ENCODE measurements at regions not wholly inside any gene's neighbourhood (a gene's known extent, or its start where the extent isn't known, plus 50 kb on each side); places are given as distances from the start of the nearest gene placed in this dataset.
"Not testable (repeated sequence)": the region's sequence is repeated elsewhere in the genome, so short reads cannot be mapped to it uniquely, and the experiment has no call there.

DNA sequence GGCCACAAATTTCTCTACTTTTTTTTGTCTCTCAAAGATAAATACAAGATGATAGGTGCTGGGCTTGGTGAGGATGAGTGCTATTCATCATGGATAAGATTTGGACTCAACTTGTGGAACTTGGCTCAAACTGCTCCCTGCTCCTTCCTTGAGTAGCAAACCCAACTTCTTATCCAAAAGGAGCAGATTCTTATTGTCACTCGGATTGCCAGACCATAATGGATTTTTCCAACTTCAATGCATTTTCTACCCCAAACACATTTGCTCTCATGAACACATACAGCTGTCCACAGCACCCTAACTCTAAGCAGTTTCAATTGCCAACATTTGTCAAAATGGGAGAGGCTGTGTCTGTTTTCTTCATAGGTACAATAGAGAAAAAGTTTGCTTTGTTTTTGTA, 99.5 kb upstream of the APCDD1 start:
- Histone ChIP-seq H3K4me3 (ENCODE audit: insufficient read depth, low read length) (no peak overlapping the region), H2AFZ (ENCODE audit: low read length) (no peak overlapping the region), H3K4me2 (ENCODE audit: insufficient read depth, low read length) (no peak overlapping the region), H3K9me3 (ENCODE audit: low read depth, low read length) (no peaks in the 10 kb centered on the region), H4K20me1 (ENCODE audit: insufficient read depth, low read length) (no peaks in the 10 kb centered on the region), H3K27ac (ENCODE audit: low read depth, low read length) (no peak overlapping the region), H3K36me3 (ENCODE audit: insufficient read depth, low read length) (no peaks in the 10 kb centered on the region), H3K4me1 (ENCODE audit: insufficient read depth, low read length) (peaks cover 12% of the 10 kb centered on the region), H3K79me2 (ENCODE audit: insufficient read depth, low read length) (no peaks in the 10 kb centered on the region), H3K27me3 (ENCODE audit: insufficient read depth, low read length) (no peaks in the 10 kb centered on the region)
- no peak for TF ChIP-seq CTCF (IDR thresholded peaks at IDR 0.05; ENCODE audit: extremely low read depth, low read depth, low read length)
- DNase-seq (ENCODE audit: insufficient read length, low spot score, missing footprints), result no peak

DNA sequence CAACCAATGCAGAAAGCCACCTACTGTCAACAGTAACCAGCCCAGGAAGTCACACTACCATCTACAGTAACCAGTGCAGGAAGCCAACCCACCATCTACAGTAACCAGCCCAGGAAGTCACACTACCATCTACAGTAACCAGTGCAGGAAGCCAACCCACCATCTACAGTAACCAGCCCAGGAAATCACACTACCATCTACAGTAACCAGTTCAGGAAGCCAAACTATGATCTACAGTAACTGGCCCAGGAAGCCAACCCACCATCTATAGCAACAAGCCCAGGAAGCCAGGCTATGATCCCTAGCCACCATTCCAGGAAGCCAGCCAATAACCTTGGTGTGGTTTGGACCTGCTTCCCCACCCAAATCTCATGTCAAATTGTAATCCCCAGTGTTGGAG, 97.4 kb upstream of the APCDD1 start:
- H3K4me3 ChIP-seq (ENCODE audit: insufficient read depth, low read length); H3K79me2 ChIP-seq (ENCODE audit: insufficient read depth, low read length); H3K4me2 ChIP-seq (ENCODE audit: insufficient read depth, low read length); H3K27me3 ChIP-seq (ENCODE audit: insufficient read depth, low read length); H2AFZ ChIP-seq (ENCODE audit: low read length); H3K36me3 ChIP-seq (ENCODE audit: insufficient read depth, low read length); H3K9me3 ChIP-seq (ENCODE audit: low read depth, low read length); H3K27ac ChIP-seq (ENCODE audit: low read depth, low read length); DNase-seq (ENCODE audit: insufficient read length, low spot score, missing footprints); H4K20me1 ChIP-seq (ENCODE audit: insufficient read depth, low read length): not testable (repeated sequence)
- H3K4me1 ChIP-seq (ENCODE audit: insufficient read depth, low read length), result peaks cover 12% of the 10 kb centered on the region

DNA sequence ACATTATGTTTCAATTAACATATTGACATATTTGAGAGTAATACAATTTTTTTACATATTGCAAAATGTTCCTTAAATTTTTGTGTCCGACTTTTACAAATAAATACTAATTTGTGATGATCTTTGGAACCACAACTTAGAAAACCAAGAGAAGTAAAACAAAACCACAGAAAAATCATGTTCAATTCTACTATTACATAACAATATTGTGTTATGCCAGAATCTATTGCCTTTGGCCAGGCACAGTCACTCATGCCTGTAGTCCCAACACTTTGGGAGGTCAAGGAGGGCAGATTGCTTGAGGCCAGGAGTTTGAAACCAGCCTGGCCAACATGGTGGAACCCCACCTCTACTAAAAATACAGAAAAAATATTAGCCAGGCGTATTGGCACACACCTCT, 92.8 kb upstream of the APCDD1 start:
- DNase-seq (ENCODE audit: insufficient read length, low spot score, missing footprints), result no peak
- Histone ChIP-seq H3K27me3 (ENCODE audit: insufficient read depth, low read length) (no peaks in the 10 kb centered on the region), H3K4me1 (ENCODE audit: insufficient read depth, low read length) (no peaks in the 10 kb centered on the region), H4K20me1 (ENCODE audit: insufficient read depth, low read length) (no peaks in the 10 kb centered on the region), H3K36me3 (ENCODE audit: insufficient read depth, low read length) (no peaks in the 10 kb centered on the region), H3K4me2 (ENCODE audit: insufficient read depth, low read length) (no peak overlapping the region), H3K9me3 (ENCODE audit: low read depth, low read length) (no peaks in the 10 kb centered on the region), H3K4me3 (ENCODE audit: insufficient read depth, low read length) (no peak overlapping the region), H2AFZ (ENCODE audit: low read length) (no peak overlapping the region), H3K79me2 (ENCODE audit: insufficient read depth, low read length) (no peaks in the 10 kb centered on the region), H3K27ac (ENCODE audit: low read depth, low read length) (no peak overlapping the region)
- TF ChIP-seq CTCF (IDR thresholded peaks at IDR 0.05; ENCODE audit: extremely low read depth, low read depth, low read length), result no peak

GRCh38 chr18:10365021-10365500, 89.4 kb upstream of the APCDD1 start:
- H3K4me3 ChIP-seq (ENCODE audit: insufficient read depth, low read length), result no peak overlapping the region
- no peak overlapping the region for H3K4me2 ChIP-seq (ENCODE audit: insufficient read depth, low read length)
- H3K27ac ChIP-seq (ENCODE audit: low read depth, low read length), result no peak overlapping the region
- DNase-seq (ENCODE audit: insufficient read length, low spot score, missing footprints), result no peak
- no peaks in the 10 kb centered on the region for H3K79me2 ChIP-seq (ENCODE audit: insufficient read depth, low read length)
- no peaks in the 10 kb centered on the region for H3K9me3 ChIP-seq (ENCODE audit: low read depth, low read length)
- no peaks in the 10 kb centered on the region for H3K36me3 ChIP-seq (ENCODE audit: insufficient read depth, low read length)
- H4K20me1 ChIP-seq (ENCODE audit: insufficient read depth, low read length), result no peaks in the 10 kb centered on the region
- H3K27me3 ChIP-seq (ENCODE audit: insufficient read depth, low read length), result peaks cover 6% of the 10 kb centered on the region
- no peak overlapping the region for H2AFZ ChIP-seq (ENCODE audit: low read length)
- H3K4me1 ChIP-seq (ENCODE audit: insufficient read depth, low read length), result no peaks in the 10 kb centered on the region
- TF ChIP-seq CTCF (IDR thresholded peaks at IDR 0.05; ENCODE audit: extremely low read depth, low read depth, low read length), result no peak

Data from osteoblast (primary cell).